Endothelial cell of umbilical vein (primary cell): ENCODE measurements at regions not wholly inside any gene's neighbourhood (a gene's known extent, or its start where the extent isn't known, plus 50 kb on each side); places are given as distances from the start of the nearest gene placed in this dataset.

ENCODE experiments used
- BruUV-seq: library from RNA; stranded (reverse); fragments of 400-500 nt; replicated peaks from 2 replicates; lab custom pipeline; 2021; lab: Mats Ljungman, UMichigan
- CTCF ChIA-PET: fragments of 300-600, 350-600 bp; sonication (Branson Sonifier 250); formaldehyde crosslinking; loops from one replicate; lab custom pipeline; 2021; ENCODE audit warnings: antibody characterized with exemption, inconsistent platforms; lab: Charles Lee
- POLR2A ChIA-PET: fragments of 300-600, 350-600 bp; sonication (Branson Sonifier 250); formaldehyde crosslinking; loops from one replicate; lab custom pipeline; 2021; ENCODE audit warnings: antibody characterized with exemption, inconsistent platforms; lab: Charles Lee
- DNase-seq: peaks from one replicate; pipeline ENCODE4 v3.0.0-alpha.2; 2011; ENCODE audit warnings: low read depth, low spot score
- FAIRE-seq: peaks from 2 replicates; lab custom pipeline; 2011; peaks lifted over from hg19 to GRCh38; lab: Jason Lieb, UNC
- H2AFZ ChIP-seq: 2 replicates; pipeline ENCODE4 v1.6.0; 2012; ENCODE audit warnings: low read depth, low read length, control low read depth, inconsistent platforms
- H3K27ac ChIP-seq: 2 replicates; pipeline ENCODE4 v1.5.1; 2011; ENCODE audit warnings: low read depth, mild to moderate bottlenecking, control low read depth, low read length, moderate library complexity; ENCODE audit not compliant: insufficient read depth
- H3K27me3 ChIP-seq, 2 experiments: 2 replicates each; pipeline versions ENCODE4 v1.6.0 to v1.6.1; 2011; ENCODE audit warnings: low read length in 2 of 2, mixed read lengths in 1 of 2; ENCODE audit not compliant: control insufficient read depth in 2 of 2, insufficient read depth in 2 of 2
- H3K36me3 ChIP-seq, 2 experiments: 2 replicates in 1 of 2; 3 replicates in 1 of 2; pipeline ENCODE4 v1.5.1; 2011; ENCODE audit warnings: low read length in 2 of 2, mild to moderate bottlenecking in 1 of 2, moderate library complexity in 1 of 2; ENCODE audit not compliant: control insufficient read depth in 2 of 2, insufficient read depth in 2 of 2; ENCODE audit errors: extremely low read depth in 1 of 2
- H3K4me1 ChIP-seq: 3 replicates; pipeline ENCODE4 v1.5.1; 2011; ENCODE audit warnings: mild to moderate bottlenecking, low read length; ENCODE audit not compliant: control insufficient read depth, insufficient read depth; ENCODE audit errors: extremely low read depth
- H3K4me2 ChIP-seq: 2 replicates; pipeline ENCODE4 v1.6.1; 2011; ENCODE audit warnings: low read length, control low read depth, mixed read lengths; ENCODE audit not compliant: insufficient read depth
- H3K4me3 ChIP-seq, 3 experiments: fragments of 200-600 bp in 1 of 3; sonication (generic), shearing (Covaris generic) in 1 of 3; replicated peaks in 1 of 3; 2 replicates each; pipeline ENCODE4 v1.5.1; 2011 to 2016; ENCODE audit warnings: control low read depth in 3 of 3, low read length in 3 of 3, mild to moderate bottlenecking in 2 of 3, inconsistent platforms in 1 of 3, low read depth in 1 of 3, moderate library complexity in 1 of 3; ENCODE audit not compliant: insufficient read depth in 1 of 3
- H3K79me2 ChIP-seq: 2 replicates; pipeline ENCODE4 v1.6.0; 2012; ENCODE audit warnings: low read length, inconsistent platforms; ENCODE audit not compliant: control insufficient read depth, insufficient read depth
- H3K9ac ChIP-seq: replicated peaks from 2 replicates; pipeline ENCODE3; 2011; ENCODE audit warnings: low read length, control low read depth; ENCODE audit not compliant: insufficient read depth; ENCODE audit errors: extremely low read depth
- H3K9me1 ChIP-seq: replicated peaks from 3 replicates; pipeline ENCODE4 v1.6.0; 2011; ENCODE audit warnings: mild to moderate bottlenecking, low read length; ENCODE audit not compliant: control insufficient read depth, insufficient read depth; ENCODE audit errors: extremely low read depth
- H3K9me3 ChIP-seq: replicated peaks from 2 replicates; pipeline ENCODE4 v1.5.1; 2012; ENCODE audit warnings: low read length, inconsistent platforms; ENCODE audit not compliant: control insufficient read depth, insufficient read depth
- H4K20me1 ChIP-seq: replicated peaks from 2 replicates; pipeline ENCODE3; 2011; ENCODE audit warnings: mild to moderate bottlenecking, low read length; ENCODE audit not compliant: control insufficient read depth, insufficient read depth; ENCODE audit errors: extremely low read depth
- EZH2 ChIP-seq: IDR thresholded peaks from 2 replicates; pipeline ENCODE4 v1.6.1; 2012; ENCODE audit warnings: borderline replicate concordance, low read depth, mild to moderate bottlenecking, moderate library complexity, low read length, inconsistent platforms; ENCODE audit not compliant: severe bottlenecking
- FOS ChIP-seq: IDR thresholded peaks from 2 replicates; pipeline ENCODE4 v1.6.1; 2011; ENCODE audit warnings: mild to moderate bottlenecking, low read length, moderate library complexity, borderline replicate concordance; ENCODE audit not compliant: insufficient read depth
- GATA2 ChIP-seq: IDR thresholded peaks from 2 replicates; pipeline ENCODE4 v1.7.0; 2011; ENCODE audit warnings: low read depth, mild to moderate bottlenecking, moderate library complexity, mixed read lengths, low read length; ENCODE audit not compliant: insufficient read length, insufficient read depth
- JUN ChIP-seq: IDR thresholded peaks from 2 replicates; pipeline ENCODE4 v1.6.1; 2011; ENCODE audit warnings: borderline replicate concordance, low read depth; ENCODE audit not compliant: insufficient read length, insufficient read depth
- MYC ChIP-seq: IDR thresholded peaks from one replicate; pipeline ENCODE4 v1.6.1; 2011; ENCODE audit warnings: mild to moderate bottlenecking, low read depth, low read length
- POLR2A ChIP-seq: IDR thresholded peaks from 2 replicates; pipeline ENCODE4 v1.6.1; 2012; ENCODE audit warnings: low read depth, mild to moderate bottlenecking, control low read depth, low read length
- POLR2AphosphoS5 ChIP-seq: IDR thresholded peaks from 2 replicates; pipeline ENCODE4 v1.6.1; 2012; ENCODE audit warnings: low read depth, mild to moderate bottlenecking, control low read depth, low read length, moderate library complexity; ENCODE audit not compliant: insufficient read depth
- dilution Hi-C: fragments of 300-500 bp; cut with MboI; formaldehyde crosslinking; loops from one replicate; pipeline ENCODE4 v1.15.0; 2019; ENCODE audit warnings: low sequenced_read_pairs; ENCODE audit not compliant: extremely low pct_ligation_motif_present
- intact Hi-C: fragments of 100-400 bp; cut with micrococcal nuclease; formaldehyde crosslinking; loops from one replicate; pipeline ENCODE4 v1.10.0; 2022
- TF ChIP-seq, protein P1 (sequence below): IDR thresholded peaks from 2 replicates; pipeline ENCODE4 v1.6.1; 2011; ENCODE audit not compliant: insufficient read depth, insufficient read length
- TF ChIP-seq, protein P2 (sequence below), 2 donors: IDR thresholded peaks; 1 replicate in 1 of 2; 2 replicates in 1 of 2; pipeline ENCODE4 v1.5.1; 2011; ENCODE audit warnings: low read length in 2 of 2, mild to moderate bottlenecking in 2 of 2, moderate library complexity in 2 of 2, control low read depth in 1 of 2, inconsistent platforms in 1 of 2, low read depth in 1 of 2; ENCODE audit not compliant: insufficient read depth in 1 of 2; ENCODE audit errors: extremely low read depth in 1 of 2

DNA sequence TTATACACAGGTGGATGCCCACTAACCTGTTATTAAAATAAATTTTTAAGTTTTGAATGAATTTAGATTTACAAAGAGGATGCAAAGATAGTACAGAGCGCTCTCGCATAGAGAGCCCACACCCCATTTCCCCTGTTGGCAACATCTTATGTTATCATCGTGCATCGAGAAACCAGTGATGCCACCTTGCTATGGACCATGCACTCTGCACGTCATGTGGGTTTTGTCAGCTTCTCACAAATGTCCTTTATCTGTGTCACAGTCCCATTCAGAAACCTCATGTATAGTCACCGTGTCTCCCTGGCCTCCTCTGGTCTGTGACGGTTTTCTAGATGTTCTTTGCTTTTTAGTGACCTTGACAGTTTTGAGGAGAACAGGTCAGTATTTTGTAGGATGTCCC is 60.0 kb downstream of the ING1 start:
- no peak for FAIRE-seq
- intact Hi-C loops = no loop called here

More for the DNA sequence above, 60.0 kb downstream of the ING1 start:
- Histone ChIP-seq H3K4me1 (peaks cover 10% of the 10 kb centered on the region), H3K4me2 (no peak overlapping the region), H3K9ac (no peak overlapping the region), H2AFZ (no peak overlapping the region), H3K9me1 (no peaks in the 10 kb centered on the region), H3K4me3 (no peak overlapping the region), H3K27me3 (no peaks in the 10 kb centered on the region), H3K9me3 (no peaks in the 10 kb centered on the region), H3K79me2 (no peaks in the 10 kb centered on the region), H4K20me1 (no peaks in the 10 kb centered on the region), H3K36me3 (no peaks in the 10 kb centered on the region), H3K27ac (no peak overlapping the region)
- POLR2A ChIA-PET = no interaction called here
- TF ChIP-seq MYC = no peak
- TF ChIP-seq POLR2AphosphoS5 = no peak
- no peak for TF ChIP-seq GATA2
- TF ChIP-seq, protein P1, sequence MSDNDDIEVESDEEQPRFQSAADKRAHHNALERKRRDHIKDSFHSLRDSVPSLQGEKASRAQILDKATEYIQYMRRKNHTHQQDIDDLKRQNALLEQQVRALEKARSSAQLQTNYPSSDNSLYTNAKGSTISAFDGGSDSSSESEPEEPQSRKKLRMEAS = no peak
- no peak for TF ChIP-seq POLR2A
- TF ChIP-seq, protein P2, sequence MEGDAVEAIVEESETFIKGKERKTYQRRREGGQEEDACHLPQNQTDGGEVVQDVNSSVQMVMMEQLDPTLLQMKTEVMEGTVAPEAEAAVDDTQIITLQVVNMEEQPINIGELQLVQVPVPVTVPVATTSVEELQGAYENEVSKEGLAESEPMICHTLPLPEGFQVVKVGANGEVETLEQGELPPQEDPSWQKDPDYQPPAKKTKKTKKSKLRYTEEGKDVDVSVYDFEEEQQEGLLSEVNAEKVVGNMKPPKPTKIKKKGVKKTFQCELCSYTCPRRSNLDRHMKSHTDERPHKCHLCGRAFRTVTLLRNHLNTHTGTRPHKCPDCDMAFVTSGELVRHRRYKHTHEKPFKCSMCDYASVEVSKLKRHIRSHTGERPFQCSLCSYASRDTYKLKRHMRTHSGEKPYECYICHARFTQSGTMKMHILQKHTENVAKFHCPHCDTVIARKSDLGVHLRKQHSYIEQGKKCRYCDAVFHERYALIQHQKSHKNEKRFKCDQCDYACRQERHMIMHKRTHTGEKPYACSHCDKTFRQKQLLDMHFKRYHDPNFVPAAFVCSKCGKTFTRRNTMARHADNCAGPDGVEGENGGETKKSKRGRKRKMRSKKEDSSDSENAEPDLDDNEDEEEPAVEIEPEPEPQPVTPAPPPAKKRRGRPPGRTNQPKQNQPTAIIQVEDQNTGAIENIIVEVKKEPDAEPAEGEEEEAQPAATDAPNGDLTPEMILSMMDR (IDR thresholded peaks at IDR 0.05; ENCODE audit: extremely low read depth in 1 of 2, insufficient read depth in 1 of 2, low read depth in 1 of 2, low read length in 2 of 2) = no peak
- TF ChIP-seq JUN = no peak
- TF ChIP-seq FOS = no peak
- TF ChIP-seq EZH2 = no peak
- no TSS peak for BruUV-seq
- CTCF ChIA-PET = no interaction called here
- no peak for DNase-seq
- dilution Hi-C loops = no loop called here
